NCI-H2227 (cell line): ENCODE measurements at regions not wholly inside any gene's neighbourhood (a gene's known extent, or its start where the extent isn't known, plus 50 kb on each side); places are given as distances from the start of the nearest gene placed in this dataset.

Source experiments
- DNase-seq: peaks from one replicate; lab custom pipeline; 2025; ENCODE audit not compliant: unreplicated experiment; lab: John Stamatoyannopoulos, UW

GRCh38 chr10:129328546-129328945 lies 138.5 kb upstream of the MGMT start:
- no peak for DNase-seq

DNA sequence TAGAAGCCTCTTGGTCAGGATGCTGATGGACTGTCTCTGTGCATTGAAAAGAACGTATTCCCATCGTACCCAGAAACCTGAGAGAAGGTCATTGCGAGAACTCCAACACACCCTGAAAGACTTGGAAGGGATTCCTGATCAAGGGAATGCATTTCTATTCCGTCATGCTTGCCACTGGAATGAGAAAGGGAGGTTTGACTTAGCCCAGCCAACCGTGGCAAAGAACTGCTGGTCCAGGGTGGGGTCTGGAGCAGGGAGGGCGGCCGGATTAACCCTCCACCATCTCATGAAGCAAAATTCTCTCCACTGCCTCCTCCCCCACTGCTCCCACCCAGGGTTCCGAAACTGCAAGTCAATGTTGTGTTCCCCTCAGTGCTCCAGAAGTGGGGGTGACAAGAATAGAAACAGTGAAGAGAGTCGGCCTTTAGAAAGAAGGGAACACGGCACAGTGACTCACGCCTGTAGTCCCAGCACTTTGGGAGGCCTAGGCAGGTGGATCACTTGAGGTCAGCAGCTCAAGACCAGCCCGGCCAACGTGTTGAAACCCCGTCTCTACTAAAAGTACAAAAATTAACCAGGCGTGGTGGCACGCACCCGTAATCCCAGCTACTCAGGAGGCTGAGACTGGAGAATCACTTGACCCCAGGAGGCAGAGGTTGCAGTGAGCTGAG lies 137.5 kb upstream of the MGMT start:
- no peak for DNase-seq

- no peak for DNase-seq
These were observed 136.8 kb upstream of the MGMT start for GRCh38 chr10:129330211-129330610.

DNA sequence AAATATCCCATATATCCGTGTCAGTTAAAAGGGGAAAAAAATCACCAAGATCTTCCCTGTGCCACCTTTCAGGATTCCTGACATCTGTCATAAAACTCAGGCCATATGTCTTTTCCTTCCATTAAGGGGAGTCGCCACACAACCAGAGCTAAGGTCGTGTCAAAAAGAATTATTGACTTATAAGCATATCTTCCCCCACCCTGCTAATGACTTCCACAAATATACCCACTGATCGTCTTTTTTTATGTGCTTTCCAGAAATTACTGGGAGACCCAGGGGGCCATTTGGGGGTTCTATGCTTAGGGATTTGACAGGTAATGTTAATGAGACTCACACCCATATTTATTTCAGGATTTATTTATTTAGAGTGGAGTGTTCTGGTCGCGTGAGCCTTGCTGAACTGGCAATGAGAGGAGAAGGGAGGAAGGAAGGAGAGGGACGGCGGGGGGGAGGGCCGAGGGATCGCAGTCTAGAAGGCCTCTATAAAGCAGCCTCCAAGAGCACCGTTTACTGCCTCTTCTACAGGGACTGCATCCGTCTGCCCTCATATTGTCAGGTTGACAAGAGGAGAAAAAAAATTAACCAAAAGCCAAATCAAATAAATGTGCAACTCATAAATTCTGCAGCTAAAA lies 135.7 kb upstream of the MGMT start:
- no peak for DNase-seq

DNA sequence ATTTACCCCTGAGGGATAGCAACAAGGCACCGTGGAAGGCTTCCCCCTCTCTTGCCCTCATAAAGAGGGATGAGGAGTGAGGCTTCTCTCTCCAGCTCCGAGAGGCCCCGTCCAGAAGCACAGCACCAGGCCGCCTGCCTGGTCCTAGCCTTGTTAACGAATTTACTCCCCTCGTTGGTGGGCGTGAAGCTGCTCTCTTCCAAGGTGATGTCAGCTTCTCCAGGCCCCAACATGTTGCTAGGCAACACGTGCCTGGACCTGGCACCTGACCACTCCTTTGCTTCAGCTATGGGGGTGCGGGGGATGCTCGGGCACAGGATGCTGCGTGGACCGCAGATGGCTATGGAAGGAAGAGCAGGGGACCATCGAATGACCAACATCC lies 135.2 kb upstream of the MGMT start:
- DNase-seq, result no peak

GRCh38 chr10:129332476-129332875 lies 134.6 kb upstream of the MGMT start:
- no peak for DNase-seq

- DNase-seq, result no peak
These were observed 133.3 kb upstream of the MGMT start for GRCh38 chr10:129333706-129334105.

GRCh38 chr10:129334266-129334665 lies 132.8 kb upstream of the MGMT start:
- DNase-seq, result no peak

GRCh38 chr10:129335396-129335795 lies 131.6 kb upstream of the MGMT start:
- DNase-seq, result no peak

DNA sequence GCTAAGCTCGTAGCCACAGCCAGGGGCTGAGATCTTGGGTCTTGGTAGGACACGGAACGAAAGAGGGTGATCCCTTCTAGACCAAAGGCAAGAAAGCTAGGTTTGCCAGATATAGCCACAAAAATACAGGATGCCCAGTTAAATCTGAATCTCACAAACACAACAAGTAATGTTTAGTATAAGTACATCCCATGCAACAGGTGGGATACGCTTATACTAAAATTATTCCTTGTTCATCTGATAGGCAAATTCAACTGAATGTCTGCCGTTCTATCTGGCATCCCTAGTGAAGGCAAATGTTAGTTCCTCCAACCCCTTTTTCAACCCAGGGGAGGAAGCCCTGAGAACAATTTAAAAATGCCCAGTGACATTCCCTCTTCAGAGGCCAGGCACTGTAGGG lies 131.1 kb upstream of the MGMT start:
- no peak for DNase-seq

DNA sequence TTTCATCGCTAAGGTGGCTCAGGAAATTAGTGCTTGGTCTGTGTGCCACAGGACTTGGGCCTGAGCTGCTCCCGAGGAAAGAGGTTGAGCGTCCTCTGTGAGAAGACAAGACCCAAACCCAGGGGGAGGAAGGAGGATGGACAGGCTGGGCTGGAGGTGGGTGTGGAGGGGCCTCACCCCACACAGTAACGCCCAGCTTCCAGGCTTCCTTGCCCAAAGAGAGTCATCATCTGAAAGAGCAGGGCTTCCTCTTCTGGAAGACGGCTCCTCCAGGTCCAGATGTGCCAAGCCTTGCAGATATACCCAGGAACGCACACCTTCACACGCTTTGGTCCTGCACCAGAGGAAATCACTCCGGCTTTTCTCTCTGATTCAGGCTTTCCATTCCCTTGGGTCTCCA lies 127.8 kb upstream of the MGMT start:
- no peak for DNase-seq

DNA sequence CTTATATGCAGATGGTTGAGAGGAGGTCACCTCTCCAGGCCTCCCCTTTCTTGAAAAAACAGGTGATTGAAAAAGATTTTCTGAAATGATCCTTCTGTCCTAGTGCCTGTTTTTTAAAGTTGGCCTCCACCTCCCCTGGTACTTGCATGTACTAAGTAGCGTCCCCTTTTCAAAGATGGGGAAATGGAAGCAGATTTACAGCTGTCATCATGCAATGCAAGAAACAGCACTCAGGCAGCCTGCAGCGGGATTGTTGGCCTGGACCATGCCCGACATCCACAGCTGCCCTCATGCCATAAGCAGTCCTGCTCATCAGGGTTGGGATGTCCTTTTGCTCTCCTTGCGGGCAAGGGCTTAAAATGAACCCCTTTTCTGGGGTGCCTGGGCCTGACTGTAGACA lies 127.2 kb upstream of the MGMT start:
- DNase-seq, result no peak

- no peak for DNase-seq
These were observed 126.0 kb upstream of the MGMT start for GRCh38 chr10:129341087-129341486.

GRCh38 chr10:129342385-129342784 lies 124.7 kb upstream of the MGMT start:
- DNase-seq, result no peak

- no peak for DNase-seq
These were observed 123.9 kb upstream of the MGMT start for GRCh38 chr10:129343141-129343540.

DNA sequence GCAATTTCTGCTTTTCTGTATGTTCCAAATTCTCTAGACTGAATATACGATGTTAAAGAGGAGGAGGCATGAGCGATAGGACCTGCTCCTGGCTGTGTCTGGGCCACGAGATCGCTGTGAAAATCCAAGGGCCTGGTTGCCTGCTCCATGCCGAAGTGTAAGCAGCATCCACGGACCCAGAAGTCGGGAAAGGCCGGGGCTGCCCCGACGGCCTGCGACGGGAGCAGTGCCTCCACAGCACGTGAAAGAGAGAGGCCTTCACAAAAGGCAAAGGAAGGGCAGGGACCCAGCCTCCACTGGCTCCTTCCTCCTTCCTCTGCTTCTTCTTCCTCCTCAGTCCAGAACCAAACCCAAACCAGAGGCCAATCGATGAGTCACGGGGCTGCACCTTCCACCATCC lies 122.9 kb upstream of the MGMT start:
- DNase-seq, result no peak

- DNase-seq, result no peak
These were observed 122.2 kb upstream of the MGMT start for GRCh38 chr10:129344731-129345355.

DNA sequence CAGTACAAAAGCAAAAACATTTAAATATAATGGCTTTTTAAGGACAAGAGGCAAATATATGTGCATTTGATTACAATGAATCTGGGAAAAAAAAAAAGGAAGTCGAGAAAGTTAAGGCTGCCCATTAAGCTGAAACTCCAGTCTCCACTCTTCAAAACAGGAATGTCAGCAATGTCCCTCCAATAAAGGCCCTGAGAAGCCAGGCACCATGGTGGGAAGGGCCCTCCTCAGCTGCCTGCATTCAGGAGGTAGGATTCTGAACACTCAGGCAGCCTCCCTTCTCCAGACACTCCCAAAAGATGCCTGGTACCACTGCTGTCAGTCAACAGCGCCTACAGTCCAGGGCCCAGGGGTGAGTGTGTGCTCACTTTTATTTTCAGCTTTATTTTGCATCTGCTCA lies 121.3 kb upstream of the MGMT start:
- no peak for DNase-seq

DNA sequence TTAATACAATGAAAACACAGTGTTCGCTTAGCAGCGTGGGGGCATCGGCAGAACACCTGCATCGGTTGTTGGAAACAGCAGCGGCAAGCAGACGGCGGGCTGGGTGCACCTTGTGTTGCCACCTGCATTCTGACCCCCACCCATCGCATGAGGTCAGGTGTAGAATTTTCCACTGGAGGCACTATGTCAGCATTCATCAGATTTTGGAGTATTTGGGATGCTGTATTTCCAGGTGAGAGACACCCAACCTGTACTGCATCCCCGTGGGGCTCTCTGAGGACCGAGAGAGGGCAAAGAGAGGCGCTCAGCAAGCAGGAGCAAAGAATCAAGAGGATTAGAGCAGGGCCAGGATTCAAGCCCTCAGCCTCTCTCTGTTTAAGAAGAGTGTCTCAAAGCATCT lies 116.4 kb upstream of the MGMT start:
- no peak for DNase-seq

DNA sequence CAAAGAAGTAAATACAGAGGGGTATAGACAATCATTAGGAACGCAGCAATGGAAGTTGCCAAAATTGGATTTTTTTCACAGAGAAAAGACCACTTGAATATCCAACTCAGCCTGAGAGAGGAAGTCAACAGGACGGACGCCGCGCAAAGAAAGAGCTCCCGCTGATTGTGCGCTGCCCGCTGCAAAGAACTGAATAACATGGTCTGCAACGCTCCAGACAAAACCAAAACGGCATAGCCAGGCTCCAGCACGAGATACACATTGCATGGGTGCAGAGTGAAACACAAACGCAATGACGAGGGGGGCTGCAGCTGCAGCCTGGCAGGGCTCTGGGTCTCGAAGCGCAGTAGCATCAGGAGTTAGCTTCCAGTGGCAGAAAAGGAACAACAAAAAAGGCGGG lies 113.9 kb upstream of the MGMT start:
- DNase-seq, result no peak

DNA sequence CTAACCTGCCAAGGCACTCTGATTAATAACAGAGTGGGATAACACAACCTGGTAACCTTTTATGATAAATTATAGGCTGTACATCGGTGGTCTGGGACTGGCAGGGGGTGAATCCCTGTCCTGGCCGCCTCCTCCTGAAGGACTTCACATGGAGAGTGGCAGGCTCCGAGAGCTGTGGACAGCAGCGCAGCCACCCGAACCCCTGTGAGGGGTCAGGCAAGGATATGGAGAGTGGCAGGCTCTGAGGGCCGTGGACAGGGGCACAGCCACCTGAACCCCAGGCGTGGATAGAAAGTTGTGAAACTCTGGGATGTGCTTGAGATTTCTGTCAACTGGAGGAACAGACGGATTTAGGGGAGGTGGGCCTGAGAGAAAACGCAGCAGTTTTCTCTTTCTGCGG lies 107.0 kb upstream of the MGMT start:
- no peak for DNase-seq

- no peak for DNase-seq
These were observed 105.2 kb upstream of the MGMT start for GRCh38 chr10:129361676-129362376.
